Left cardiac atrium (tissue), 4 donors: ENCODE measurements at regions not wholly inside any gene's neighbourhood (a gene's known extent, or its start where the extent isn't known, plus 50 kb on each side); places are given as distances from the start of the nearest gene placed in this dataset.

Experiments
- ATAC-seq, 2 donors: fragments of 200-7000 bp; cut with Tn5 transposase; one replicate each; pipeline ENCODE4 v1.9.1; 2020; ENCODE audit warnings: mild to moderate bottlenecking in 2 of 2, moderate library complexity in 2 of 2
- DNase-seq: peaks from one replicate; pipeline ENCODE4 v3.0.0-alpha.2; 2020
- intact Hi-C, 2 donors: fragments of 100-400 bp; cut with DNase I; formaldehyde crosslinking; loops; one replicate each; pipeline versions ENCODE4 v1.14.1 to v1.15.1; 2022 to 2023
- donor health status: DM: no; HTN: yes; CAD: no.
- donor health status: DM: no; HTN: yes; CAD: no; lungs with severe emphysema.
- donor health status: DM: yes; HTN: yes; CAD: no.
- donor health status: Dilated cardiomyopathy.

- intact Hi-C loops = no loop called here
Measured at GRCh38 chr15:93913310-93913709, 318.1 kb upstream of the MCTP2 start.

GRCh38 chr15:93900476-93901400 is 330.6 kb upstream of the MCTP2 start:
- DNase-seq (no peak), ATAC-seq (no peak)
- intact Hi-C loops = no loop called here

More at GRCh38 chr15:93913310-93913709, 318.1 kb upstream of the MCTP2 start:
- DNase-seq (no peak), ATAC-seq (no peak)

GRCh38 chr15:93899817-93900216 is 331.5 kb upstream of the MCTP2 start:
- DNase-seq = no peak
- intact Hi-C loops = no loop called here
- no peak for ATAC-seq

GRCh38 chr15:93897377-93897776 is 334.0 kb upstream of the MCTP2 start:
- DNase-seq (no peak), ATAC-seq (no peak)
- intact Hi-C loops = no loop called here

DNA sequence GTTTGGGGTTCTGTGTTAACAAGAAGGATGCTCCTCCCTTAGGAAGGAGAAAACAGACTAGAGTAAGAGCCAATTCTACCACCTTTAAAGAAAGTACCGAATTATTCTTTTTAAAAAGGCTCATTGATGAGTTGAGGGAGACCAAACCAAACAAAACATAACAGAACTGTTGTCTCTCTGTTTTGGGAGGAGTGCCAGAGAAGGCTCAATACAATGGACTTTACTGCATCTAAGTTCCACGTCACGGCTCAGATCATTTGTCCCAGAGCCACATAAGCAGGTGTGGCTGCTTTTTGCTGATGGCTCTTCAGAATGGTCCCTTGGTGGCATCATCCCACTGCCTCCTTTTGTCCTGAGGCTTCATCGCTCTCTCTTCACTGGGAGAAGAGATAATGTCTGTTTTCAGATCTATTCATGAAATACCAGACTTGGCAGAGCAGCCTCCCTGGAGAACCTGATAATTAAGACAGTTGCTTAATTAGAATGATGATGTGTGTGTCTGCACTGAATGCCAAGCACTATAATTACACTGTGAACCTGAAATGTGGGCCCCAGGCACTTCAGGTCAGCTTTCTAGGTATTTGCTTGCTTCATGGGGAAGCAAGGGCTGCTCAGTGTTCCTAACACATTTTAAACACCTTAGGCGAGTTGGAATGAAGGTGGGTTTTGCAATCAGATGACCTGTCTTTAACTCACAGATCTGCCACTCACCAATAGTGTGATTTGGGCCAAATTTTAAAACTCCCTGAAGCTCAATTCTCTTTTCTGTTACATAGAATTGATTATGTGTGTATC is 335.2 kb upstream of the MCTP2 start:
- intact Hi-C loops = no loop called here
- DNase-seq = no peak
- no peak for ATAC-seq

DNA sequence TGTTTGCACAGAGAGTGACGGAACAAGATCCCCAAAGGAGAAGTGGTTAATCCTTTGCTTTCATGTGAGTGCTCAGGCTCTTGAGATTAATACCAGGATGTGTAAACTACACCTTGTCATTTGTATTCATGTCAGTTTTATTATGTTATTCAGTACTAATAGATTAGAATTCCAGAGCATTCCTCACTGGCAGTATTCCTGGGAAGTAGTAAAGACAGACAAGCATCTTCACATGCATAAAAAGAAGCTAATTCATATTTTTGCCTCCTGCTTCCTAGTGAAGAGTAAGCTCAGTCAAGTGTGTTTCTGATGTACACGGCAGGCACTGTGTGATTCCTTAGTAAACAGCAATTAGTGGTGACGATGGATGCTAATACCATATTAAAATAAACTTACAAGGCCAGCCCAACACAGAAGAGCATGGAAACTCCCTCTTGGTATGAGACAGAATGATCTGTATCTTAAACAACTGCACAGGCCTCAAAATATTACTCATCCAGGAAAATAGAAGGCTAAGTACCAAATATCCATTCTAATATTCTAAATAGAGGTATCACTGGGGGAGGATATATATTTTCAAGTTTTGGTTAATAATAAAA is 336.8 kb upstream of the MCTP2 start:
- DNase-seq (no peak), ATAC-seq (no peak)
- intact Hi-C loops = no loop called here

DNA sequence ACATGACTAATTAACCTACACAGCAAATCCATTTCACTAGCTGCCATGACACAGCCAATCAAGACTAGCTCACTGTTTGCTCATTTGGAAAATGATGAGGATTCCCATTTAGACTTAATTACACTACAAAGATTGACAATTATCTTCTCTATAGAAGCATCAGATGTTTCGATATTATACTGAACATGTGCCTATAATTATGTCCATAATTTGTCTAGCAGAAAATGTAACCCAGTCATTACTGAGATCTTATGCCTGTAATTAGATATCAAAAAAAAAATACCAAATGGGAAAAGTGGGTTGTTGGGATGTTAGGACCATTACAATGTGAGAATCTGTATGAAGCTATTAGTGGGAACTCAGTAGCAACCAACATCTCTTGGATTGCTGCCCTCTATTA is 344.2 kb upstream of the MCTP2 start:
- no peak for DNase-seq
- intact Hi-C loops = no loop called here
- ATAC-seq = no peak

- ATAC-seq = no peak
- no peak for DNase-seq
- intact Hi-C loops = no loop called here
Measured at GRCh38 chr15:93882779-93883178, 348.6 kb upstream of the MCTP2 start.

- intact Hi-C loops = no loop called here
- DNase-seq = no peak
- ATAC-seq = peak in 1 of 2 donors; percentile 16
Measured at GRCh38 chr15:93882141-93882540, 349.2 kb upstream of the MCTP2 start.

DNA sequence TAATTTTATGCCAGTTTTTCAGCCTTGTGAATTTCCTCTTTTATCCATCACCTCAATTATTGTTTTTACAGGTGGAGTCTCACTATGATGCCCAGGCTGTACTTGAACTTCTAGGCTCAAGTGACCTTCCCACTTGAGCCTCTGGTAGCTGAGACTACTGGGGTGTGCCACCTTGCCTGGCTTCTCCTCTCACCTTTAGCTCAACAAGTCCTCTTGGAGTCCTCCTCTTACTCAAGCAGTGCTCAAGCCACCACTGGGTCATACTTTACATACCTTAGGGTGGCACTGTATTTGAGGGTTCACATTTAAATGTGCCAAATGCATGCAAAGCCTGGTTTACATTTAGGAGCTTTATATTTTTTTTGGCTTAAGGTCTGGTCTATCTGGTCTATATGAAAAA is 350.1 kb upstream of the MCTP2 start:
- intact Hi-C loops = no loop called here
- ATAC-seq (no peak), DNase-seq (no peak)

- intact Hi-C loops = no loop called here
- no peak for DNase-seq
- no peak for ATAC-seq
Measured at GRCh38 chr15:93880358-93880757, 351.0 kb upstream of the MCTP2 start.

DNA sequence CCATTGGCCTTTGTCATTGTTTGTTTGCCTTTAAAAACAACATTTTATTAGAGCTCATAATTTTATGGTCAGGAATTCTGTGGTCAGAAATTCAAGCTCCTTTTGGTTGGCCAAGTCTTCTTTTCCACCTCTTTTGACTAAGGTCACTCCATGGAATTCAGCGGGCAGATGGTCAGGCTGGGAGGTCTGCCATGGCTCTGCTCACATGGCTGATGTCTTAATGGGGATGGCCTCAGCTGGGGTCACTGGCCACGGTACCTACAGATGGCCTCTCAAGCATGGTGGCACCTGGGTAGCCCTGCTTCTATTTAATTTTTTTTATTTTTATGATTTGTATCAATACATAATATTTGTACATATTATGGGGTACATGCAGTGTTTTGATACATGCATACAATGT is 360.8 kb upstream of the MCTP2 start:
- no peak for DNase-seq
- intact Hi-C loops = no loop called here
- ATAC-seq = no peak

DNA sequence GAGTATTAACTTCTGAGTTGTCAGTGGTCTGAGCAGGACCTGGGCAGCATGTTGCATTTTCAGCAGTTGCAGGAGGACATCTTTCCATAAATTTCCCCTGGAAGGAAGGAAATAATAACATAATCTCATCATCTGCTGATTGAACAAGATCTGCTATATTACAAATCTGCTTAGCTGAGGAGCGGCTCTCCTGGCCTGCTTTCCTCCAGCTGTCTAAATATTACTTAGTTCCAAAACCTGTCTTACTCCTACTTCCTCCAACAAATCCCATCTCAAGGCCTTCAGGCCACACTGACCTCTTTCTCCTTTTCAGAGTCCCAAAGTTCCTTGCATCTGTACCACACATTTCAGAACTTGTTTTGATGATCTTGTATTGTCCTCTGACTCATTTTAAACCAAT is 364.4 kb upstream of the MCTP2 start:
- DNase-seq = no peak
- intact Hi-C loops = no loop called here
- peak in 1 of 2 donors; percentile 69 for ATAC-seq

DNA sequence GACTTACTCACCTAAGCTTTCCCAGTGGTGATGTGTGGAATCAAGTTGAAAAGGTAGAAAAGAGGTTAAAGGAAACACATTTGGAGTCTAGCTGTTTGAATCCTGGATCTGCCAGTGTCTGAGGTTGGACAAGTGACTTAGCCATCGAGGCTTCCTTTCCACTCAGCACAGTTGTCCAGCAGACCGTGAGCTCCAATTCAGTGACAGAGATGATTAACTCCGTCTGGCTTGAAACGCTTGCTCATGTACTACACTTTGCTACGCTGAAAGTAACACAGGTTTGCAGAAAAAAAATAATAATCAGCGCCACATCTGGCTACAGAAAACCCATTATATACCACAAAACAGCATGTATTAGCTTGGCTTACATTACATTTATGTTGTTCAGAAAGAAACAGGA is 364.9 kb upstream of the MCTP2 start:
- DNase-seq (no peak), ATAC-seq (peak in 1 of 2 donors; percentile 65)
- intact Hi-C loops = no loop called here

- intact Hi-C loops = no loop called here
- peak in 1 of 2 donors; percentile 86 for ATAC-seq
- DNase-seq = no peak
Measured at GRCh38 chr15:93865586-93865985, 365.8 kb upstream of the MCTP2 start.

DNA sequence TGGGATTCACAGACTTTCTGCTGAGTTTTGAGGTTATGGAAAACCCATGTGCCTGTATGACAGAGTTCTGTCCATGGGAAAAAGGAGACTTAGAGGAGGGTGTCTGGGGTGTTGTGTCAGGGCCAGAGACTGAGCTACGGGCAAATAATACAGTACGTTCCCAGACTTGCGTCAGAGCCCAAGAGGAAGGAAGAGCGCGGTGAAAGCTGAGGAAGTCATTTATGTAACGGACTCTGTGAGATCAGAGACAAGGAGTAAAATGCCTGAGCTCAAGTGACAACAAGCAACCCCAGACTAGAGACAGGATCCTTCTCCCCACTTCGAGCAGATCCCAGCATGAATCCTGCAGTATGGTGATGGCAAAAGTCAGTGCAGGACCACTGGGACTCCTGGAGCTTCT is 368.6 kb upstream of the MCTP2 start:
- DNase-seq (peak; percentile 41), ATAC-seq (peak; percentile 59 to 80)
- intact Hi-C loops = no loop called here

GRCh38 chr15:93861956-93862741 is 369.2 kb upstream of the MCTP2 start:
- intact Hi-C loops = no loop called here
- ATAC-seq = peak in 1 of 2 donors; percentile 17
- no peak for DNase-seq

DNA sequence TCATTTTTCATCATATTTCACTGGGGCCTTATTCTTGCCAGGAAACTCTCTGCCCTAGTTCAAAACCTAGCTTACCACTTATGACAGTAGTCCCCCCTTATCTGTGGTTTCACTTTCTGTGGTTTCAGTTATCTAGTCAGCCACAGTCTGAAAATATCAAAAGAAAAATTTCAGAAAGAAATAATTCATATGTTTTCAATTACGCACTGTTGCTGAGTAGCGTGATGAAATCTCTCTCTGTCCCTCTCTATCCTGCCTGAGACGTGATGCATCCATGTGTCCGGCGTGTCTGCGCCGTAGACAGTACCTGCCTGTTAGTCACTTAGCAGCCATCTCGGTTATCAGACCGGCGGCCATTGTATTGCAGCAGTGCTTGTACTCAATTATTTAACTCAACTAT is 369.9 kb upstream of the MCTP2 start:
- ATAC-seq = no peak
- intact Hi-C loops = no loop called here
- no peak for DNase-seq

GRCh38 chr15:93860701-93861100 is 370.7 kb upstream of the MCTP2 start:
- intact Hi-C loops = no loop called here
- no peak for DNase-seq
- no peak for ATAC-seq
